Frontal cortex (tissue), 3 donors: ENCODE measurements at regions not wholly inside any gene's neighbourhood (a gene's known extent, or its start where the extent isn't known, plus 50 kb on each side); places are given as distances from the start of the nearest gene placed in this dataset.
"Not testable (repeated sequence)": the region's sequence is repeated elsewhere in the genome, so short reads cannot be mapped to it uniquely, and the experiment has no call there.

ENCODE experiments used
- DNase-seq, 2 donors: peaks; one replicate each; pipeline ENCODE4 v3.0.0; 2012; ENCODE audit warnings: low spot score in 2 of 2
- FAIRE-seq: peaks from 2 replicates; lab custom pipeline; 2012; peaks lifted over from hg19 to GRCh38; lab: Jason Lieb, UNC
- donor health status: control.
- donor health status: control.
- donor health status: control.

- DNase-seq (no peak), FAIRE-seq (no peak)
Observed at GRCh38 chr2:64249426-64249825, 105.2 kb upstream of the PELI1 start.

- DNase-seq: no peak
- FAIRE-seq: no peak
Observed at GRCh38 chr2:64250063-64250462, 105.8 kb upstream of the PELI1 start.

DNA sequence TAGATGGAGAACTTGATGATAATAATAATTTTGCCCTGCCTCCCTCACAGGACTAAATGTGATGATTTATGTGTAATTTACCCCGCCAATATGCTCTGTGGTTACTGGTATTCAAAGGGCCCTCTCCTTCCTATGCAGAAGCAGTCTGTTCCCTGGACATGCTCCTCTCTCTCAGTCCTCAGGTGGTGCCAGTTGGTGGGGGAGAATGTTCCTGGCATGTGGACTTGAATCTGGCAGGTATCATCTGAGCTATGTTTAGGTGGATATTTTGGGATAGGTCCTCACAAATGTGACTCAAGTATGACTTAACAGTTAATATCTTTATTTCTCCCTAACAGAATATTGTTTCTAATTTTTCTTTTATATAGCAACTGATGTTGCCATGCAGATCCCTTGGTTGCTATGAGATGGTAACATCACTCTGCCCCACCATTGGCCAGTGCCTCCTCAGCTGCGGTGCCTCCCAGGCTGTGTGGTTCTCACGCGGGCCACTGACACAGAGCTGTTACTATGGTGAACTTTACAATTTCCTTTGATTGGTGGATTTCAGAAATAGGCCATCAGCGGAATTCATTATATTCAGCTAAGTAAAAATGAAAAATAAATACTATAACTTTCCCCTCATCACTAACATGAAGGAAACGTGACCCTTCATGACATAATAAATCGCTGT is 106.7 kb upstream of the PELI1 start:
- DNase-seq: no peak
- no peak for FAIRE-seq

GRCh38 chr2:64251497-64252250 is 107.5 kb upstream of the PELI1 start:
- no peak for FAIRE-seq
- DNase-seq: no peak

- DNase-seq, FAIRE-seq: not testable (repeated sequence)
Observed at GRCh38 chr2:64252251-64252978, 108.2 kb upstream of the PELI1 start.

DNA sequence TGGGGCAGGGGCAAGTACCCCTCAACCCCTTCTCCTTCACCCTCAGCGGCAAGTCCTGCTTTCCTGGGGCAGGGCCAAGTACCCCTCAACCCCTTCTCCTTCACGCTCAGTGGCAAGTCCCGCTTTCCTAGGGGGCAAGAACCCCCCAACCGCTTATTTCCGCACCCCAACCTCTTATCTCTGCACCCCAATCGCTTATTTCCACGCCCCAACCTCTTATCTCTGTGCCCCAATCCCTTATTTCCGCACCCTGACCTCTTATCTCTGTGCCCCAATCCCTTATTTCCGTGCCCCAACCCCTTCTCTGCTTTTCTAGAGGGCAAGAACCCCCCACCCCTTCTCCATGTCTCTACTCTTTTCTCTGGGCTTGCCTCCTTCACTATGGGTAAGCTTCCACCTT is 109.2 kb upstream of the PELI1 start:
- FAIRE-seq, DNase-seq: not testable (repeated sequence)

GRCh38 chr2:64258566-64258965 is 114.3 kb upstream of the PELI1 start:
- FAIRE-seq (no peak), DNase-seq (no peak)

DNA sequence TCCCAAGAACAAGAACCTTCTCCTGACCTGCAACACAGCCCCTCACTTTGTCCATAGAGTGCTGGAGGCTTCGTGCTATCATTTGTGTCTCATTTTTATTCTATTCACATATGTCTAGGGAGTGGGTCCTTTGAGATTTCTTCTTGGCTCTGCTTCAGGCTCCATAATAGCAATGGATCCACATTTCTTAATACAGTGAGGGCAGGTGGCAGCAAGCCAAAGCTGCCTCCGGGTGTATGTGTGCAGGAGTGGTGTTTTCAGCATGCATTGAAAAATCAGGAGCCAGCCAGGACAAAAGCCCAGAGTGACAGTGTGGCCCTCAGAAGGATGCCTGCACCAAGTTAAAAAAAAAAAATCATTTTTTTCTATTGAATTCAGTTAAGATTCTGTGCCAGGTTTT is 115.1 kb upstream of the PELI1 start:
- FAIRE-seq (no peak), DNase-seq (no peak)

GRCh38 chr2:64260093-64260803 is 116.0 kb upstream of the PELI1 start:
- FAIRE-seq: no peak
- no peak for DNase-seq

- no peak for FAIRE-seq
- DNase-seq: no peak
Observed at GRCh38 chr2:64260817-64261216, 116.6 kb upstream of the PELI1 start.

DNA sequence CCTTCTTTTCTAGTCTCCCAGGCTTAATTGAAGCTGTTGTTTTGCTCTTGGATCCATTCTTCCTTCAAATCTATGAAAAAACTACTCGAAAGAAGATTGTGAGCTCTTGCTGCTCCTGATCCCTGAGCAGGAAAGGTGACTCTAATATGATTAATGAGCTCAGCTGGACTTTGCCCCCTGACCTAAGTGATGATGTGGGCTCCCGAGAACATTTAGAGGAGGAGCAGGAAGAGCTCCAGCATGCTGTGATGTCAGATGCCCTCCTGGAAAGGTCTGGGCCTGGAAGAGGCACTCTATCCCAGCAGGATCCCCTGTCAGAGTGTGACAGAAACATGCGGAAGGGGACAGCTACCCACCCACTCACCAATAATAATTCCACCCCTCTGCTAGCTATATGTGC is 117.9 kb upstream of the PELI1 start:
- no peak for FAIRE-seq

GRCh38 chr2:64262816-64263215 is 118.6 kb upstream of the PELI1 start:
- DNase-seq (no peak), FAIRE-seq (no peak)

More for the DNA sequence above, 117.9 kb upstream of the PELI1 start:
- no peak for DNase-seq

DNA sequence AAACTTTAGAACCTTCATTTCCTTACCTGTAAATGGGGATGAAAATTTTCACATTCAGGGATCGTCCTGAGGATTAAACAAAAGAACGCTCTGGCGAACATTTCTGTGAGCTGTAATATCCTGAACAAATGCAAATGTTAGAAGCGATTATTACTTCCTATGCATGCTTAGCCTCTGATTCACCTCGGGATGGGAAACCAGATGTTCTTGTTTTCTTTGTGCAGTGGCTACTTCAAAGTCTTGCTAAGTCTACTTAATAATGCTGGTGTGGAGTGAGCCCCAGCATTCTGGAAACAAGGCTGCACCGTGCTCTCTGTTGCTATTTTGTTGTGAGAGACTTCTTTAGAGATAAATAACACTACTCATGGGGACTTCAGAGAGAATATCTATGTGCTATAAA is 119.1 kb upstream of the PELI1 start:
- FAIRE-seq: no peak
- no peak for DNase-seq

DNA sequence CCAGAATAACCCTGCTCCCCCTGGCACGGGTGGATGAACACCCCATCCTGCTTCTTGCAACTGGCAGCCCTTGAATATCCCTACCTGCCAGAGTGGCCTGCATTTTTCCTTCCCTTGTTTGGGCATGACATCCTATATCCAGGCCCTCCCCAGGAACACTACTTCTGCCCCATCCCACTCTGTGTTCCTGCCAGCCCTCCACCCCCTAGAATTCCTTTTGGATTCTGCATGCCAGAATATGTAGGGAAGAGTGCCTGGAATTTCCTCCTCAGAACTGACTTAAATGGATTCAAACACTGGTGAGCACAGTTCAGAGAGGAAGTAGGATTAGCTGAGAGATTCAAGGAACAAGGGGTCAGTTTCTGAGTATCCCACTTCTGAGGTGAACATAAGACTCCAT is 123.5 kb upstream of the PELI1 start:
- DNase-seq (no peak), FAIRE-seq (no peak)

DNA sequence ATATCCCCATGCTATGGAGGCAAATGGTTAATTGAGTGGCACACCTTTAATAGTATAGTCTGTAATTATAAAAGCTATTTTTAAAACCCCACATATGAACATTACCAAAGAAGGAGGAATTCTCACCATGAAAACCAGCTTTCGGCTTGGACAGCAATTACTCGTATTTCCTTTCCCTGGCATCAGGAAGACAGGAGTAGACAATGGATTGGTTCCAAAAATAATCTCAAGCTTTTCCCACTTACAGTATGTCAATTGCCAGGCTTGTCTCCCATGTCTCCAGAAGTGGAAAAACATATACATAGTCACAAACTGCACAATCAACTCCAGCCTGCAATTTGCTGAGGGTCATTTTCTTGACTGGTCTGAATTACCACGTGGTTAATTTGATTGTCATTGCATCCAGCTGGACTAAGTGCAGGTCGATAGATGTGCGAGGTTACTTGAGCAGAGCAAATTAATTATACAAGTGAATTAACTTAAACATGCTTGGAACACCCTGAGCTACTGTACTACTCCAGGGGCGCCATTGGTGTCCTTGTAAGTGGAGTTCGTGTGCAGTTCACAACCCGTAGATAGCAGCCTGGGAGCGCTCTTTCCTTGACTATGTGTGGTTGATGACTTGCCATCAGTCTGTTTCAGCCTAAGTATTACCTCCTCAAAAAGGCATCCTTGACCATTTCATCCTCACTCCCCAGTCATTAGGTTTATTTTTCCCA is 124.3 kb upstream of the PELI1 start:
- DNase-seq (no peak), FAIRE-seq (no peak)

GRCh38 chr2:64273524-64274398 is 129.5 kb upstream of the PELI1 start:
- FAIRE-seq: no peak
- DNase-seq: peak in 1 of 2 donors; percentile 20

DNA sequence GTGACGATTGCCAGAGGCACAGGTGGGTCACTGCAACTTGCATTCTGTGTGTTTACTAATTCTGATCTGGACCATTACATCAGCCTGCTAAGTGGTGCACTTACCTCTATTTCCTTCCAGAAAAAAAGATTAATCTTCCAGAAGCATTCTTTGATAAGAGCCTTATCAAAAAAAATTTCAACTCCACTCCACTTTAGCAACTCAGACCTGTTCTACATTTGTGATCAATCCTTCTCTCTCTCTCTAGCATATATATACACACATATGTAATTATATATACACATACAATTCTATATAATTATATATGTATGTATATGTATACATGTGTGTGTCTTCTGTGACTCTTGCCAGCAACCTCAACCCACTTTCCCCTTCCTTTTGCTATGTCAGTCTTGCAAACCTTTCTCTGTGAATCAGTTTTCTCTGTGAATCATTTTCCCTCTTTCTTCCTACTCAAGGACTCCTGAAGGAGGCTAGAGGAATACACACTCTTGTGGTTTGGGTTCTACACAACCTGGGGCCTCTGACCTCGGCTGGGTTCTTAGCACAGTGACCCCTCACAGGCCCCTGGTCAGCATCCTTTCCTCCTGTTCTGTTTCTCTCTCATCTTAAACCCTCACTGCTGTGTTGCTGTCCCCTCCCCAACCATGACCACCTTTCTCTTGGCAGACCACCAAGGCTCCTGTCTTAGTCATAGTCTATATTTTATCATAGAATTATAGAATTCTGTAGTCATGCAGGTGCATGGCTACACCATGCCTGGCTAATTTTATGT is 130.4 kb upstream of the PELI1 start:
- DNase-seq (no peak), FAIRE-seq (no peak)

GRCh38 chr2:64275174-64275466 is 130.9 kb upstream of the PELI1 start:
- FAIRE-seq (no peak), DNase-seq (no peak)
